Suprapubic skin (tissue), 3 donors: ENCODE measurements at regions not wholly inside any gene's neighbourhood (a gene's known extent, or its start where the extent isn't known, plus 50 kb on each side); places are given as distances from the start of the nearest gene placed in this dataset.

Source experiments
- EP300 ChIP-seq: sonication (generic); formaldehyde crosslinking; IDR thresholded peaks from one replicate; pipeline ENCODE4 v1.6.1; 2017; ENCODE audit warnings: antibody characterized with exemption
- POLR2A ChIP-seq, 2 donors: fragments of 450-650 bp; IDR thresholded peaks; one replicate each; pipeline ENCODE4 v1.6.1; 2017; ENCODE audit warnings: antibody characterized with exemption in 2 of 2, mild to moderate bottlenecking in 2 of 2, moderate library complexity in 2 of 2
- TF ChIP-seq, protein P1 (sequence below), 2 donors: fragments of 200-600 bp in 1 of 2; fragments of 450-650 bp in 1 of 2; sonication (generic) in 1 of 2; IDR thresholded peaks; one replicate each; pipeline ENCODE4 v1.5.1; 2016 to 2019; ENCODE audit warnings: antibody characterized with exemption in 2 of 2, mild to moderate bottlenecking in 1 of 2, moderate library complexity in 1 of 2

- TF ChIP-seq, protein P1, sequence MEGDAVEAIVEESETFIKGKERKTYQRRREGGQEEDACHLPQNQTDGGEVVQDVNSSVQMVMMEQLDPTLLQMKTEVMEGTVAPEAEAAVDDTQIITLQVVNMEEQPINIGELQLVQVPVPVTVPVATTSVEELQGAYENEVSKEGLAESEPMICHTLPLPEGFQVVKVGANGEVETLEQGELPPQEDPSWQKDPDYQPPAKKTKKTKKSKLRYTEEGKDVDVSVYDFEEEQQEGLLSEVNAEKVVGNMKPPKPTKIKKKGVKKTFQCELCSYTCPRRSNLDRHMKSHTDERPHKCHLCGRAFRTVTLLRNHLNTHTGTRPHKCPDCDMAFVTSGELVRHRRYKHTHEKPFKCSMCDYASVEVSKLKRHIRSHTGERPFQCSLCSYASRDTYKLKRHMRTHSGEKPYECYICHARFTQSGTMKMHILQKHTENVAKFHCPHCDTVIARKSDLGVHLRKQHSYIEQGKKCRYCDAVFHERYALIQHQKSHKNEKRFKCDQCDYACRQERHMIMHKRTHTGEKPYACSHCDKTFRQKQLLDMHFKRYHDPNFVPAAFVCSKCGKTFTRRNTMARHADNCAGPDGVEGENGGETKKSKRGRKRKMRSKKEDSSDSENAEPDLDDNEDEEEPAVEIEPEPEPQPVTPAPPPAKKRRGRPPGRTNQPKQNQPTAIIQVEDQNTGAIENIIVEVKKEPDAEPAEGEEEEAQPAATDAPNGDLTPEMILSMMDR (IDR thresholded peaks at IDR 0.05), result no peak
- TF ChIP-seq EP300 (no peak), POLR2A (IDR thresholded peaks at IDR 0.05) (no peak)
Measured at GRCh38 chr5:67896930-67897313, 318.6 kb upstream of the PIK3R1 start.
